ENCODE measurements at regions not wholly inside any gene's neighbourhood (a gene's known extent, or its start where the extent isn't known, plus 50 kb on each side); places are given as distances from the start of the nearest gene placed in this dataset.

DNA sequence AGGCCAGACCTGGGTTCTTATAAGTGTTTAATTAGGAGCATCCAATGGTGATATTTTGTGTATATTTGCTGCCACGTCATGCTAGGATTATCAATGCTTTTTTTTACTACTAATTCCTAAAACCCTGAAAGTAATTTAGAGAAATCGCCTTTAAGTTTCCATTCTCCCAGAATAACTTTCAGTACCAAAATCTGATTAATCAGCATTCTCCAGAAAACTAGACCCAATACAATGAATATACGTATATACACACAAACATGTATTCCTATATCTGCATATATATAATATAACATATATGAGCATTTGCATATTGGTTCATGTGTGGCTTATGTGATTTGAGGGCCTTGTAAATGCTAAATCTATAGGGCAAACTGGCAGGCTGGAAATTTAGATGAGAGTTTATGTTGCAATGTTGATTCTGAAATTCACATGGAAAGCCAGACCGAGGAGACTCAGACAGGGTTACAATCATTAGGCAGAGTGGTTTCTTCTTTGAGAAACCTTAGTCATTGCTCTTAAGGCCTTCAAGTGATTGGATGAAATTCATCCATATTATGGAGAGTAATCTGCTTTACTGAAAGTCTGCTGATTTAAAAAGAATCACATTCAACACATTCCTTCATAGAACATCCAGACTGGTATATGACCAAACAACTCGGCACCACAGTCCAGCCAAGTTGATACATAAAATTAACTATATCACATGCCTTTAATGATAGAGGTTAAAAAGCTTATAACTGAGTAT, 65.9 kb upstream of the RGPD4 start:
- DNase-seq (ENCODE audit: low read depth): no peak

DNA sequence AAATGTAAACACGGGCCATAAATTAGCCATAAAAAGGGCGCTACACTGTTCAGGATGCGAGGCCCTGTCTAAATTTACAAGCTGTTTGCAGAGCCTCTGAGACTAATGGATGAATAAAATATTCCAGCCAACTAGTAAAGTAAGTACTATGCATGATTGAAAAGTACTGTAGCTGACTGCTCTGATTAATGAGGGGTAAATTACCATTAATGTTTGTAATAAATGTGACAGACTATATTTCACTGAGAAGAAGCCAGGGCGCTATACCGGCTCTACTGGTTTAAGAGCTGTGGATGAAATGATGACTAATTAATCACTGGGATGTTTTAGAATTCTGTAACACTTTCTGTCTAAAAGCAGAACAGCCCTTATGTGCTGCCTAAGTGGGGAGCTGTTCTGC, 54.3 kb upstream of the RGPD4 start:
- no peak for DNase-seq (ENCODE audit: low read depth)

DNA sequence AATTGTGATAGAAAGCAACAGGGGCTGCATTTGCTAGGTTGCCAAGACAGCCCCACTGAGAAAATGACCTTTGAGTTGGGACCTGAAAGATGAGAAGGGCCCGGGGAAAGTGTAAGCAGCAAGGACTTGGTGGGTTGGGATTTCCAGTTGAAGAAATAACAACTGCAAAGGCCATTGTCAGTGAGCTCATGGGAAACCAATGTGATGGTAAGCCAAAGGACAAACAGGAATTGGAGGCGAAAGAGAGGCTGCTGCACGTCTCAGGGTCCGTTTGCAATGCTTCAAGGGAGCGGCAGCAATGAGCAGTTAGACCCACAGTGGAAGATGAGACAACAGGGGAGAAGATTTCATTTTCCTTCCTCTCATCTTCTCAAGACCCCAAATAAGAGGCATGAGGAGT, 51.5 kb upstream of the RGPD4 start:
- DNase-seq (ENCODE audit: low read depth): no peak

DNA sequence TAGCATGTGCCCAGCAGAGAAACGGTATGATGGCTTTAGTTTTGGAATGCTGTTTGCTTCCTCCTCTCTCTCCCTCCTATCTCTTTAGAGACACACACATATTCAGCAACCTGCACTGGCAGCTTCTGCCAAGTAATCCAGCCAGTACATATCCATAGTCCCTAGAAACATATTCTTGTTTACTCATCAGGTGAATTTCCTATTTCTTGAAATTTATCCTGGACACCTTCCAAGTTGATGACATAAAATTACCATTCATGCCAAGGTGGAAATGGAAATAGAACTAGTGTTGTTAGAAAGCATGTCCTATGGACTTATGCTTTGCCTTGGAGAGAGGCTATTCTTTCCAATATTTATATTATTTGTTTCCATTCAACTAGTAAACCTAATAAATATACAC, 50.9 kb upstream of the RGPD4 start:
- DNase-seq (ENCODE audit: low read depth): no peak

DNA sequence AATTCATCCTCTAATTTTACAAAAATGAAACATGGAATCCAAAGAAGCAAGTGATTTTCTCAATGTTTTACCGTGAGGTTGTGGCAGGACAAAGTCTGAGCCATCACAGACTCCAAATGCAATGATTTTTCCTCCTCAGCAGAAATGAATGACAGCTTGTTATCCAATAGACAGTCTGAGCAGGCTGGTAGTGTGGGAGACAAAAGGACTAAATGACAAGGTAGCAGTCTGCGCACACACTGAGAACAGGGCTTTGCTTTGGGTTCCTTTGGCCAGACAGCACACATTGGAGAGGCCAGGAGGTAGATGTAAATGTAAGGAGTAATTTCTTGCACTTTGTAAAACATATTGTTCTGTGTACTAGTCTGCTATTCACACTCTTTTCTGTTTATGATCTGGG, 50.3 kb upstream of the RGPD4 start:
- DNase-seq (ENCODE audit: low read depth): no peak
